MG63 (cell line): ENCODE measurements at regions not wholly inside any gene's neighbourhood (a gene's known extent, or its start where the extent isn't known, plus 50 kb on each side); places are given as distances from the start of the nearest gene placed in this dataset.

Experiments used
- DNase-seq: peaks from one replicate; pipeline ENCODE4 v3.0.0-alpha.2; 2020
- H3K27me3 ChIP-seq: fragments of 250-450 bp; sonication (Bioruptor Pico); 2 replicates; pipeline ENCODE4 v1.5.1; 2020; ENCODE audit warnings: mild to moderate bottlenecking, moderate library complexity
- H3K36me3 ChIP-seq: fragments of 250-450 bp; sonication (Bioruptor Pico); 2 replicates; pipeline ENCODE4 v1.5.1; 2020; ENCODE audit warnings: mild to moderate bottlenecking, moderate library complexity
- H3K4me3 ChIP-seq: fragments of 250-450 bp; sonication (Bioruptor Pico); 2 replicates; pipeline ENCODE4 v1.5.1; 2020; ENCODE audit warnings: mild to moderate bottlenecking, moderate library complexity
- H3K9me3 ChIP-seq: fragments of 250-450 bp; sonication (Bioruptor Pico); 2 replicates; pipeline ENCODE4 v1.5.1; 2020; ENCODE audit warnings: mild to moderate bottlenecking, moderate library complexity

DNA sequence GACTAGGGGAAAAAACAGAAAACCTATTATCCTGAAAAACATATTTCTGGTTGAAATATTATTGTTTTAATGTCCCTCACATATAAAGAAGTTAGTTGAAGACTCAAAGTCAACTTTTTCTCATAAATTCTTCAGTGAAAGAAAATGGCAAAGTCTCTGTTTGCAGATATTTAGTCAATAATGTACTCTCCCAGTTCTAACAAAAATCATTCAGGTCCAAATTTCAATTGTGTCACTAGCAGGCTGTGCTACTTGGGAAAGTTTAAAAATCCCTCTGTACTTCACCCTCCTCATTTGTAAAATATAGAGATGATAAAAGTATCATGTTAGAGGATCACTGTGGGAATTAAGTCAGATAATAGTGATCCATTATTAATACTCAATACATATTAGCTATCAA, 496.5 kb downstream of the FSCB start:
- DNase-seq, result no peak
- Histone ChIP-seq H3K36me3 (no peaks in the 10 kb centered on the region), H3K9me3 (no peaks in the 10 kb centered on the region), H3K27me3 (no peaks in the 10 kb centered on the region), H3K4me3 (no peak overlapping the region)

DNA sequence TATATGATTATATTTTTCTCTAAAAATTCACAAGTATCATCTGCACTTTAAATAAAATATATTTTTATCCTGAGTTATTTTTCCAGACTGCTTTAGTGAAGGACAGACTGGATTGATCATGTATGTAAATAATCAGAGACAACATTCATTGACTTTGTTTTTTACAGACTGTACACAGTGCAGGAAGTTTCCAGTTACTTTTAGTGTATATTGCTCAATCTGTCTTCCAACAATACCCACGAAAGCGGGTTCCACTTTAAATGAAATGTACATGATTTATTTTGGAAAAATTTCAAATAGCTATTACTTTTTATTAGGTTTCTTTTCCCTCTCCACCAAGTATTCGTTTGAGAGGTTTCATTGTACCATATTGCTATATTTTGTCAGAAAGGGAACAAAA, 497.0 kb downstream of the FSCB start:
- no peaks in the 10 kb centered on the region for H3K27me3 ChIP-seq
- no peak for DNase-seq
- no peaks in the 10 kb centered on the region for H3K36me3 ChIP-seq
- no peaks in the 10 kb centered on the region for H3K9me3 ChIP-seq
- no peak overlapping the region for H3K4me3 ChIP-seq

- Histone ChIP-seq H3K27me3 (no peaks in the 10 kb centered on the region), H3K4me3 (no peak overlapping the region), H3K36me3 (no peaks in the 10 kb centered on the region), H3K9me3 (no peaks in the 10 kb centered on the region)
- DNase-seq, result no peak
These were observed 497.4 kb downstream of the FSCB start for GRCh38 chr14:44009642-44010041.

GRCh38 chr14:43988989-43989388, 518.1 kb downstream of the FSCB start:
- no peak overlapping the region for H3K4me3 ChIP-seq
- H3K9me3 ChIP-seq, result no peaks in the 10 kb centered on the region
- no peak for DNase-seq

GRCh38 chr14:43983721-43984120, 523.4 kb downstream of the FSCB start:
- DNase-seq, result no peak
- H3K27me3 ChIP-seq, result no peaks in the 10 kb centered on the region
- no peak overlapping the region for H3K4me3 ChIP-seq
- no peaks in the 10 kb centered on the region for H3K36me3 ChIP-seq
- no peaks in the 10 kb centered on the region for H3K9me3 ChIP-seq

More at GRCh38 chr14:43988989-43989388, 518.1 kb downstream of the FSCB start:
- Histone ChIP-seq H3K36me3 (no peaks in the 10 kb centered on the region), H3K27me3 (no peaks in the 10 kb centered on the region)

DNA sequence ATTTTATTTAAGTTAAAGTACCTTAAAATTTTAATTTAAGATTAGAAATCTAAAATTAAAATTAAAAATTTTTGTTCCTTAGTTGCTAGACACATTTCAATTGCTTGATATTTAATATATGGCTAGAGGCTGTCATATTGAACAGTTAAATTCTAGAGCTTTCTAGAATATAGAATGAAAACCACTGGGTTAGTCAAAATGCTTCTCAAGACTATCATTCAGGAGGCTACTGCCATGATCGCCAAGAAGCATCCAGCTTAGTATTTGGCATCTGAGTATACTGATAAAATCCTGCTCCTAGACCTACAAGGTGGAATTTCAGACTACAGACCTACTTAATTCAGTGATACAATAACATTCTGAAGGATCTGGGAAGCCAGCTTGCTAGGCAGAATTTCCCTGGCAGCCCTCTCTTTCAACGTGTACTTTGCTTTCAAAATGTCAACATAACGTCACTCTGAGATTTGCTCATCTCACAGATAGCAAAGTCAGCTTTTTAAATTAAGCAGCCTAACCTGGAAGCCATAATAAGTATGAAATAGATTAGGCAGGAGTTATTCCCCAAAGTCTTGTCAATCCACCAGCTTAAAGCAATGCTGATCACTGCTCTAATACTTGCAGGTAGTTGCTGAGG, 525.8 kb downstream of the FSCB start:
- no peaks in the 10 kb centered on the region for H3K27me3 ChIP-seq
- DNase-seq, result no peak
- no peaks in the 10 kb centered on the region for H3K9me3 ChIP-seq
- H3K36me3 ChIP-seq, result no peaks in the 10 kb centered on the region
- no peak overlapping the region for H3K4me3 ChIP-seq

DNA sequence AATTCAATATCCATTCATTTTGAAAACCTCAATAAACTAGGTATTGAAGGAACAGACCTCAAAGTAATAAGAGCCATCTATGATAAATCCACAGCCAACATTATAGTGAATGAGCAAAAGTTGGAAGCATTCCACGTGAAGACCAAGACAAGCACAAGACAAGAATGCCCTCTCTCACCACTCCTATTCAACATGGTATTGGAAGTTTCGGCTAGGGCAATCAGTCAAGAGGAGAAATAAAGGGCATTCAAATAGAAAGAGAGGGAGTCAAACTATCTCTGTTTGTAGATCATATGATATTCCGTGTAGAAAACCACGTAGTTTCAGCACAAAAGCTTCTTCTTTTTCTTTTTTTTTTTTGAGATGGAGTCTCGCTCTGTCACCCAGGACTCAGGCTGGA, 550.3 kb downstream of the FSCB start:
- Histone ChIP-seq H3K27me3 (no peaks in the 10 kb centered on the region), H3K9me3 (no peaks in the 10 kb centered on the region), H3K36me3 (no peaks in the 10 kb centered on the region), H3K4me3 (no peak overlapping the region)
- no peak for DNase-seq

DNA sequence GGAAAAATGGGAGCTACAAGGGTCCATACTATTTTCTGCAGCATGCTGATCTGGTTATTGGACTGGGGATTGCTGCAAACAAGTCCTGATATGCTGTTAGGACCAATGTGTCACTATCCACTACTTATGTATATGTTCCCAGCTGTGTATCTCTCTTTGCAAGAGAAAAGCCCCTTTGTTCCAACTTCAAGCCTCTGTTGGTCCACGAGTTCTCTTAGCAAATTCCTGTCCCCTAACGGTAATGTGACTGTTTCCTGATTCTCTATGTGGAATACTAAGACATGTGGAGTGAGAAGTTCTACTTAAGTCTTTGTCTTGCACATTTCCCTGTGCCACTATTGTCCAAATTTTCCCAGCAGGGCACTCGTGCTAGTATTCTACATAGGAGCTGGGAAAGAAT, 557.7 kb downstream of the FSCB start:
- no peaks in the 10 kb centered on the region for H3K9me3 ChIP-seq
- no peak overlapping the region for H3K4me3 ChIP-seq
- DNase-seq, result no peak
- H3K36me3 ChIP-seq, result no peaks in the 10 kb centered on the region
- H3K27me3 ChIP-seq, result no peaks in the 10 kb centered on the region

- Histone ChIP-seq H3K9me3 (no peaks in the 10 kb centered on the region), H3K36me3 (no peaks in the 10 kb centered on the region), H3K27me3 (no peaks in the 10 kb centered on the region), H3K4me3 (no peak overlapping the region)
- no peak for DNase-seq
These were observed 567.2 kb downstream of the FSCB start for GRCh38 chr14:43939836-43940235.

DNA sequence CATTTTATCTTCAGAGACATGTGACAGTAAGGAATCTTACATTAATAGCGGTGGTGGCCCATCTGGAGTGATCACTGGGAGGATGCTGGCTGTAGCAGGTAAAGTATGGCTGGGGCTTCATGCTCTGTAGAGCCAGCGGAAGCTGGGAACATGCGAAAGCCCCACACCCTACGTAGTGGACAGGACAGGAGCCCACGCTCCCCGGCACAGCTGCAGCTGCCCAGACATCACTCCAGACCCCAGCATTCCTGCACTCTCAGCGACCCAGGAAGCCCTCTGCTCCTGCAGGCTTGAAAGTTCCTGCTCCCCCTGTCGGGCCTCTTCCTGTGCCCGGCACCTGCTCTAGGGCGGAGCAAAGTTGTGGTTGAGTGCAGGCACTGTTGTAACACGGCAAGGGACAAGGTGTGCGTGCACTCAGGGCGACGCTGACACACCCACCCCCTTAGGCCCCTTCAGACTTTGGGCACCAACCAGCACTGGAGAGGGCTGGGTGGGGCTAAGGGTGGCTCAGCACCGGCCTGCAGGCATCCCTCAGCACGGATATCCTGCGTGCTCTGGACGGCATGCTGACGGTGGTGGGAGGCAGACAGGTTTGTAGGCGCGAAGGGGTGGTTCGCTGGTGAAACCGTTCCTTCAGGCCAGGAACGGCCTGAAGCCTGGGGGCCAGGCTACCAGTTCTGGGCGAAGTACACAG, 568.3 kb downstream of the FSCB start:
- no peak for DNase-seq
- no peaks in the 10 kb centered on the region for H3K36me3 ChIP-seq
- H3K9me3 ChIP-seq, result no peaks in the 10 kb centered on the region
- no peaks in the 10 kb centered on the region for H3K27me3 ChIP-seq
- H3K4me3 ChIP-seq, result no peak overlapping the region

GRCh38 chr14:43937001-43937400, 570.1 kb downstream of the FSCB start:
- Histone ChIP-seq H3K4me3 (no peak overlapping the region), H3K36me3 (no peaks in the 10 kb centered on the region), H3K9me3 (no peaks in the 10 kb centered on the region), H3K27me3 (no peaks in the 10 kb centered on the region)
- no peak for DNase-seq

GRCh38 chr14:43934102-43934501, 573.0 kb downstream of the FSCB start:
- Histone ChIP-seq H3K4me3 (no peak overlapping the region), H3K36me3 (no peaks in the 10 kb centered on the region), H3K9me3 (no peaks in the 10 kb centered on the region), H3K27me3 (no peaks in the 10 kb centered on the region)
- DNase-seq, result no peak

DNA sequence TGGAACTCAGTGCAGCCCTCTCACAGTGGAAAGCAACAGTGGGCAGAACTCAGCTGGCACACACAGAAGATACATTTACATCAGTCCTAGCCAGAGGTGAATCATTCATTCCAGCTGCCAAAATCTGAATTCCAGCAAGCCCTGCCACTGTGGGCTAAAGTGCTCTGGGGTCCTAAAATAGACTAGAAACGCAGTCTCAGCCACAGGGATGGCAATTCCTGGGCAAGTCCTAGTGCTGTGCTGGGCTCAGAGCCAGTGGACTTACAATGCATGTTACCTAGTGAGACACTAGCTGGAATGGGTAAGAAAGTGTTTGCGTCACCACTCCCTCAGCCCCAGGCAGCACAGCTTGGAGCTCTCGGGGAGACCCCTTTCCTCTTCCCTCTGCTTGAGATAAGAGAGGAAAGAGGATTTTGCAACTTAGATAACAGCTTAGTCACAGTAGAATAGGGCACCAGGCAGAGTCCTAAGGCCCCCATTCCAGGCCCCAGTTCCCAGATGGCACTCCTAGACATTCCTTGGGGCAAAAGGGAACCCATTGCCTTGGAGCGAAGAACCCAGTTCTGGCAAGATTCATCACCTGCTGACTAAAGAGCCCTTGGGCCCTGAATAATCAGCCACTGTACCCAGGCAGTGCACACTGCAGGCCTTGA, 592.9 kb downstream of the FSCB start:
- no peaks in the 10 kb centered on the region for H3K9me3 ChIP-seq
- H3K27me3 ChIP-seq, result no peaks in the 10 kb centered on the region
- DNase-seq, result peak; percentile 82
- H3K4me3 ChIP-seq, result no peak overlapping the region
- no peaks in the 10 kb centered on the region for H3K36me3 ChIP-seq

- Histone ChIP-seq H3K4me3 (no peak overlapping the region), H3K36me3 (no peaks in the 10 kb centered on the region), H3K27me3 (no peaks in the 10 kb centered on the region), H3K9me3 (no peaks in the 10 kb centered on the region)
- no peak for DNase-seq
These were observed 603.9 kb downstream of the FSCB start for GRCh38 chr14:43903209-43903608.

DNA sequence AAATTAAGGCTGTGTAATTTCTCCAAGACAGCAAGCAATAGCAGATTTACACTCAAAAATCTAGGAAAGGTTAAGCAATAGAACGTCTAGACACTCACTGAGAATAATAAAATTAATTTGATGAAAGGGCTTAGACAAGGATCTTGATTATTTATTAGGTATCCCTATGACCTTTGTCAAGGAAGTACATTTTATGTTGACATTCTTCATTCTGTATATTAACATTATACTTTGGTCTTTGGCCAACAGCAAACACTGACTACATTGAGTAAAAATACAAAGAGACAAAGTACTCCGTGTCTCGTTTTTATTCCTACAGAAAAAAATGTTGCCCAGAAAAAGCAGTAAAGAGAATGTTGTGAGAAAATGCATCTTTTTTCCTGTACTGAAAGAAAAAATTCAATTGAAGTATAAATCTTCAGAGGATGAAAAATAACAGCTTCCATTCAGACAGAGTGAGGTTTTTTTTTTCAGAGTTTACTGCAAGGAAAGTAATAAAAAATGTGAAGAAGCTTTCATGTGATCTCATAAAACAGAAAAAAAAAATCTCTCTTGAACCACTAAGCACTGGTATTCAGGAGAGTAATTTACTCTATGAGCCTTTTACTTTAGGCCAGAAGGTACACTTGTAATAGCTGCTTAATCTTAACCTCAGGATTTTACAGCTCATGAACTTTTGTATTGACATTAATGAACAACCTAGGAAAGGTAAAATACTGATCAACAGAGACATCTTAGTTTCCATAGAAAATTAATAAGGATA, 605.0 kb downstream of the FSCB start:
- no peak for DNase-seq
- Histone ChIP-seq H3K36me3 (no peaks in the 10 kb centered on the region), H3K4me3 (no peak overlapping the region), H3K9me3 (no peaks in the 10 kb centered on the region), H3K27me3 (no peaks in the 10 kb centered on the region)

DNA sequence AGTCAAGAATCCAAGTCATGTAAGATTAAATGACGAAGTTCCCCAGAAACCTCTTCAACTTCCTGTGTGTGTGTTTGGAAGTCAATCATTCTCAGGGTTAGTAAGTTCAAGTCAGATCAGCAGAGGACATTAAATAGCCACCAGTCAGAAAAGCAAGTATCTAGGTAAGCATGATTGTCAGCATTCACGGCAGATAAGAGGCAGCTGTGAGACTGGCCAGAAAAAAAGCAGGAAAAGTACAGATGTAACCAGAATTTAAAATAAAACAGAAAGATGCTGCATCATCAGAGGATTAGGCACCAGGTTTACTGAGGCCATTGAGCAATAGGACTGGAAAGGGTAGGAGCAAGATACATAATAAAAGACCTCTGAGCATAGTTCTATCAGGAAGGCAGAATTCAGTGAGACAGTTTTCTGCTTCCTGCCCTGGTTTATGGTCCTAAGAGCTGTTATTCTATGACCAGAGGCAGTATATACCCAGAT, 606.9 kb downstream of the FSCB start:
- H3K27me3 ChIP-seq, result no peaks in the 10 kb centered on the region
- H3K9me3 ChIP-seq, result no peaks in the 10 kb centered on the region
- H3K4me3 ChIP-seq, result no peak overlapping the region
- DNase-seq, result no peak
- H3K36me3 ChIP-seq, result no peaks in the 10 kb centered on the region

GRCh38 chr14:43898687-43899086, 608.4 kb downstream of the FSCB start:
- Histone ChIP-seq H3K27me3 (no peaks in the 10 kb centered on the region), H3K36me3 (no peaks in the 10 kb centered on the region), H3K4me3 (no peak overlapping the region), H3K9me3 (no peaks in the 10 kb centered on the region)
- no peak for DNase-seq
